ENCODE measurements at regions not wholly inside any gene's neighbourhood (a gene's known extent, or its start where the extent isn't known, plus 50 kb on each side); places are given as distances from the start of the nearest gene placed in this dataset.
"Not testable (repeated sequence)": the region's sequence is repeated elsewhere in the genome, so short reads cannot be mapped to it uniquely, and the experiment has no call there.

DNA sequence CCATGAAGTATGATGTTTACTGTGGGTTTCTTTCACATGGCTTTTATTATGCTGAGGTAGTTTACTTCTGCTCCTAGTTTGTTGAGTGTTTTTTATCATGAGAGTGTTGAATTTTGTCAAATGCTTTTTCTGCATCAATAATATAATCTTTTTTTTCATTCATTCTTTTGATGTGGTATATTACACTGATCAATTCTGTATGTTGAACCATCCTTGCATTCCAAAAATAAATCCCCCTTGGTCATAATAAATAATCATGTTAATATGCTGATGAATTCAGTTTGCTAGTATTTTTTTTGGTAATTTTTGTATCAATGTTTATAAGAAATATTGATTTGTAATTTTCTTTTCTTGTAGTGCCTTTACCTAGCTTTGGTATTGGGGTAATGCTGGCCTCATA, 97.9 kb upstream of the ZNF648 start:
- no peak for DNase-seq (ENCODE audit: low read depth)

DNA sequence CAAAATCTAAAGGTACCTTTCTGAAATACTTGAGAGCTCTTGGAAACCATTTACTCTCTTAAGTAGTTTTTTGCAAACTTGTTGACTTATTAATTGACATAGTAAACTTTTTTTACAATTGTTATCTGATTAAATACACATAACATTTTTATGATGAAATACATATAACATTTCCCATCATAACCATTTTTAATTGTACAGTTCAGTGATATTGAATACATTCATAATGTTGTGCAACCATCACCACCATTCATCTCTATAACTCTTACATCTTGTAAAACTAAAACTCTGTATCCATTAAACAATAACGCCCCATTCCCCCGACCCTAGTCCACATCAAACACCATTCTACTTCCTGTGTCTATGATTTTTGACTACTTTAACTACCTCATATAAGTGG, 95.7 kb upstream of the ZNF648 start:
- DNase-seq (ENCODE audit: low read depth), result no peak

DNA sequence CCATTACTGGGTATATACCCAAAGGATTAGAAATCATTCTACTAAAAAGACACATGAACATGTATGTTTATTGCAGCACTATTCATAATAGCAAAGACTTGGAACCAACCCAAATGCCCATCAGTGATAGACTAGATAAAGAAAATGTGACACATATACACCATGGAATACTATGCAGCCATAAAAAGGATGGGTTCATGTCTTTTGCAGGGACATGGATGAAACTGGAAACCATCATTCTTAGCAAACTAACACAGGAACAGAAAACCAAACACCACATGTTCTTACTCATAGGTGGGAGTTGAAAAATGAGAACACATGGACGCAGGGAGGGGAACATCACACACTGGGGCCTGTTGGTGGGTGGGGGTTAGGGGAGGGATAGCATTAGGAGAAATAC, 92.9 kb upstream of the ZNF648 start:
- DNase-seq (ENCODE audit: low read depth), result not testable (repeated sequence)

DNA sequence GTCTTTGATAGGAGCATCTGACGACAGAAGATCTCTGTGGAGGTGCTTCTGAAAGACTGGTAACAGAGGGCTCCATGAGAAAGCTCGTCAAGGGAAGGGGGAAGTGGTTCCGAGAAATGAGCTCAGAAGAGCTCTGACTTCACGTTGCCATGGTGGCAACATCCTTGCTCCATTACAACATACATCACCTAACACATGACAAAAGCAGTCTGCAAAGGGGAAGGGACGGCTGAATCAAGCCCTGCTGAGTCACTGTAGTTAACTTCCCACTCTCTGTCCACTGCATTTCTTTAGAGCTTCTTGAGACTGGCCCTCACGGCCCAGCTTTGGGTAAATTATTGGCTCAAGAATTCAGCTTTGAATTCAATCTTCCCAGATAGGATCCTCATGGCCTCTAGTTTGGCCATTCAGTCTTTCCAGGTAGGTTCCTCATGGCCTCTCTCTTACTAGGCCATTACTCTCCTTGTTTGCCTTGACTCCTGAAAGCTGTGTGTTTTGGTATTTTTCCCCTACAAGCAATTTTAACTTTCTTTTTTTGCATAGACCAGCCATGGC, 88.0 kb upstream of the ZNF648 start:
- DNase-seq (ENCODE audit: low read depth), result no peak

DNA sequence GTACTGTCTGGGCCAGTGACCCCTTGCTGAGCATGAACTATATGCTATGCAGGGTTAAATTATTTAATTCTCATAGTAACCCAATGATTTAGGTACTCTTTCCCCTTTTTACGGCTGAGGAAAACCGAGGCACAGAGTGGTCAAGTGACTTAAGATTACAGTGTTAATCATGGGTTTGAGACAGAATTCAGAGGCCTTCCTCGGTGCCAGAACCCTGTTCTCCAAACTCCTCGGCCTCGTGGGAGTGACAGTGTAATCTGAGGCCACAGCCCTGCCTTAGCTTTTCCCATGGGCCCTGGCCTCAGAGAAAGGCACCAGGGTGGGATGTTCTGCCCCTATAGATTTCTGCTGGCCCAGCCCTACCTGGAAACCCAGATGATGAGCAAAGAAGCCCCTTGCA, 86.4 kb upstream of the ZNF648 start:
- DNase-seq (ENCODE audit: low read depth), result no peak

DNA sequence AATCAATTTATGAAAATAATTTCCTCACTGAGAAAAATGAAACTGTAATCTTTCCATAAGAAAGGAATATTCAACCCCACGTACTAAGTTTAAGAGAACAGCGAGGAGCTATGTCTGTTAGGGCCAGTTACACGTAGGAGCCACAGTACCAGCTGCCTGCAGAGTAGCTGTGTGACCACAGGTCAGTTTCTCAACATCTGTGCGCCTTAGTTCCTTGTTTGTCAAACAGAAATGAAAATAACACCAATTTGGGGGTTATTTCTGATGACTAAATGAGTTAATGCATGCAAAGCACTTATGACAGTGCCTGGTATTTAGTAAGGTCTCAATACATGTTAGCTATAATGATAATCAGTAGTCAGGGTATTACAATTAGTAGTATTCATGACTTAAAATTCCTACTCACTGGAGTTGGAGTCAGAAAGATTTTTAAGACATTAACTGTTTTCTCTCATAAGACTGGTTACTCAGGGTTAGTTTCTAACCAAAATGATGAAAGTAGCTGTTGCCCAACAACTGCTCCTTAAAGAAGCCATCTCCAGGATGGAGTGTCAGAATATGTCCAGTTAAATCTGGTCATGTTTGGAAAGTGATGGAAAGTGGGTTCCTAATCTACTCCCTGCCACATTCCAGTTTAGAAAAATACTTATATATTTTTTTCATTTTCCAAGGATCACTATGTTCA, 85.8 kb upstream of the ZNF648 start:
- no peak for DNase-seq (ENCODE audit: low read depth)

DNA sequence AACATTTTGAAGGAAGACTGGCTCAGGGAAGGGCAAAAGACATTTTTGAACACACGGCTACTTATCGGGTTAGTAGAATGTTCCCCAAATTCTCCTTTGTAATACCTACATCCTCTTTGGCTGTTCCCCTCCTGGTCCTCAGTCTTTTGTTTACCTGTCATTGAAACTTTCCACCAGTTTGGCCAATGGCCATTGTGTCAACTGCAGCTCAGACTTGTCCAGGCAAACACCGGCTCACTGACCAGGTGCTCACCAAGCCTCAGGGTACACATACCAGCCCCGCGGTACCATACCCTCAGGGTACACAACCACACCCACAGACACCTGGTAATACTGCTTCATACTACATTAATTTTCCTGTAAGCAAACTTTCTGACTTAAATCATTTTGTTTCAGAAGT, 84.8 kb upstream of the ZNF648 start:
- no peak for DNase-seq (ENCODE audit: low read depth)

DNA sequence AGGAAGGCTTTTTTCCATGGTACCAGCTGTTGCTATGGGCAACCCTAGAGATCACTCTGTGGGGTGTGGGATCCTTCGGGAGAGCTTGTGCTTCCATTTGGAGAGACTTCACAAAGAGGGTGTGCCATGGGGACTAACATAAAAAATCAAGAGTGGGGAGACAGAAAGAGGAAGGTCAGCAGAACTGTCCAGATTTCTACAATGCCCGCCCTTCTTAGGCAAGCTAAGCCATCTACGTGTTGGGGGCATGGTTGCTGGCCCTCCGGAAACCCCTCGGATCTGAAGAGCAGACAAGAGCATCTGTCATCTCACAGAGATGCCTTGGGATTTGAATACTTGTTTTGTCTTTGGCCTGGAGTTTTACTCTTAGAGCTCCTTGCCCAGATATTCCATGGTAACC, 83.9 kb upstream of the ZNF648 start:
- no peak for DNase-seq (ENCODE audit: low read depth)

DNA sequence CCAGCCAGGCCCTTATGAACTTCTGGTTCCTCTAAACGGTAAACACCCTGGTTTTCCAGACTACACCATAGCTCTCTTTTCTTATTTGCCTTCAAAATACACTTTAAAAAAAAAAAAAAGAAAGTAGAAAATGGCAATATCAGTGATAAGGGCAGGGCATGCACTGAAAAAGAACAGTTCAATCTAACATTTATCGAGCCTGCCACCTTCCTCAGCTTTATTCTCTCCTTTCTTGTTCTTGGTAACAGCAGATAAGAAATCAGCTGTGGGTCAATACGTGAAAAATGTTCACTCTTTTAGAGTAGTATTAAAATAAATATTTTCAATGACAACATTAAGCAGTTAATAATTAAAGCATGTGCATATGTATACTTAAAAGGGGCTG, 83.1 kb upstream of the ZNF648 start:
- no peak for DNase-seq (ENCODE audit: low read depth)

DNA sequence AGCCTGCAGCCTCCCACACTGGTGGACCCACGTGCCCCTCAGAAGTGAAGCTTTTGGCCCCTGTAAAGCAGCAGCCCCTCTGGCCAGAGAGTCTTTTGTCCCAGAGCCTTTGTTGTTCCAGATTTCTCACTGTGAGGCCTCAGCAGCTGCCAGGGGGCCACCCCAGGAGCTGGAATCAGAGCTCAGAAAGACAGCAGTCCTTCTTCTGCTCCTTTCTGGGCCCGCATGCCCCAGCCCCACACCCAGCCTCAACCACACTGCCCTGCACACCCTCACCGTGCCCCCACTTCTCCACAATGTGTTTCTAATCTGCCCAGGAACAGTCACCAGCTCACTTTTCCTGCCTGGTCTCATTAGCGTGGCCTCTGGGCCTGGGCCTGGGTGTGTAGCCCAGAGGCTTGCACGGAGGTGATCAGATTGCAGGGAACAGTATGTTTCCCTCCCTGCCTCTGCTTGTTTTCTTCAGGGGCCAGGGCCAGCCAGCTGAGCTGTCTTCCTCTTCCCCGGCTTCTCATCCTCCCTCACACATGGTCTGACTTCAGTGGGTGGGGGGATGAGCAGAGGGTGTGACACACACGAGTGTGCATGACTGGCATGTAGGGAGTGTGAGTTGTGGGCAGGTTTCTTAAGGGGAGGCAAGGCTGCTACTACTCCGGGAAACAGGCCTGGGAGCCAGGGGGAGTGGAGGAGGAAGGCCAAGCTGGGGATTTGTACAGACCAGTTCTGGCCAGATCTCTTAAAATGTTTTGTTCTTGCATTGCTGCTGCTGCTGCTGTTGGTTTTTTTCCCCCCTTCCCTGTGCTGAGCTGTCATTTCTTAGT, 82.5 kb upstream of the ZNF648 start:
- no peak for DNase-seq (ENCODE audit: low read depth)

DNA sequence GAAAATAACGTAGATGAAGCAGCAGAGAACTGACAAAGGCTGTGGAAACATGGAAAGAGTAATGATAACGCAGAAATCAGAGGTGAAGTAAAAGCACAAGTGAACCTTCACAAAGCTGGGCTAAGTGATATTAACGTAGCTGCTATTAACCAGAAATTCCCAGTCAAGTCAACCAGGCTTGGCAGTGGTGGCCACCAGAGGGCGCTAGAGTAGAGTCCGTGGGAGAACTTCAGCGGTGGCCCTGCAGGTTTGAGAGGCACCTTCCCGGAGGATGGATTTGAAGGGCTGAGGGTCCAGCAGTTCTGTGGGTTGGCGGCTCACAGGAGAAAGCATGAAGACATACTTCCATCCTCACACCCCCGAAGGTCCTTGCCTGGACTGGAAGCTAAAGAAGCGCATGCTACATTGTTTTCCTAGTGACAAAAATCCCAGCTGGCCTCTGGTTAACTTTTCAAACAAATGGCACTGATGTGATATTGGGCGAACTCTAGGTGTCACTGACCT, 81.7 kb upstream of the ZNF648 start:
- peak; percentile 80 for DNase-seq (ENCODE audit: low read depth)

DNA sequence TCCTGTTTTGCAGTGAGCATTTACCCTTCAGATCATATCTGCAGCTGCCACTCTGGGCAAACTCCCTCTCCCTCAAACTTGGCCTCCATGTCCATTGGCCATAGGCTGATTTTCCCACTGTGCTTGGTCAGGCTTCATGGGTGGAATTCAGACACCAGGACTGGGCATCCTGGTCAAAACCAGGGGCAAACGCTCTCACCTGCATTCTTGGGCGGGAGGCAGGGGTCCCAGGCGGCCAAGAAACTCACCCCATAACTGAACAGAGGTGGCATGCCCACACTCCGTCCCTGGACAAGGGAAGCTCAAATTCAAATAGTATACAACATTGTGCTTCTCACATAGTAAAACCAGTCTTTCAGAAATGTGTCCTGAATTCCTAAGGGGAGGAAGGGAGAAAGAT, 81.1 kb upstream of the ZNF648 start:
- no peak for DNase-seq (ENCODE audit: low read depth)

DNA sequence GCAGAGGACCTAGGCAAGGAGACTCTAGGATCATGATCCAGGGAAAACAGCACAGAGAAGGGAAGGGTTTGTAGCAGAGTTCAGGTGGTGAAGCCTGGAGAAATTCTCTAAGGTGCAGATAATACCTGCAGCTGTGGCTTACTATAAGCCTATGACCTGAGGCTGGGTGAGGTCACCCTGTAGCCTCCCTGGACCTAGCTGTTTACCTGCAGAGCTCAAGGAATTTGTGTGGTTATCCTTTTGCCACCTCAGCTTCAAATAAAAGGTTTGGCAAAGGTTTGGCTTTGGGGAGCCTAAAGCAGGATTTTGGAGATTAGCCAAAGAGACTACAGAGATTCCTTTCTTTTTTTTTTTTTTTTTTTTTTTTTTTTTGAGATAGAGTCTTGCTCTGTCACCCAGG, 79.5 kb upstream of the ZNF648 start:
- no peak for DNase-seq (ENCODE audit: low read depth)

DNA sequence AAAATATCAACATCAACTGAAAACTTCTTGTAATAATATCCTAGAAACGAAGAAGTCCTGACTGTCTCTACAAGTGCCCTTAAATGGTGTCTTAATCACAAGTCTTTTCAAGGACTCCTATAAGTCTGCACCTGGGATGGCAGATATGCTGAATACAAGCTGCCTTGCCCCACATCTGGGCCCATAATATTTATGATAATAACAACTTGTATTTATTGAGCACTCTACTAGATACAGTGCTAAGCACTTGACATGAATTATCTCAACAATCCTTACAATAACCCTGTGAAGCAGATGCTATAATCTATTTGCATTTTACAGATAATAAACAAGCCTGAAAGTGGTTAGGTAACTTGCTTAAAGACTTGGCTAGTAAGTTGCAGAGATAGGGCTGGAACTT, 78.0 kb upstream of the ZNF648 start:
- DNase-seq (ENCODE audit: low read depth), result no peak

DNA sequence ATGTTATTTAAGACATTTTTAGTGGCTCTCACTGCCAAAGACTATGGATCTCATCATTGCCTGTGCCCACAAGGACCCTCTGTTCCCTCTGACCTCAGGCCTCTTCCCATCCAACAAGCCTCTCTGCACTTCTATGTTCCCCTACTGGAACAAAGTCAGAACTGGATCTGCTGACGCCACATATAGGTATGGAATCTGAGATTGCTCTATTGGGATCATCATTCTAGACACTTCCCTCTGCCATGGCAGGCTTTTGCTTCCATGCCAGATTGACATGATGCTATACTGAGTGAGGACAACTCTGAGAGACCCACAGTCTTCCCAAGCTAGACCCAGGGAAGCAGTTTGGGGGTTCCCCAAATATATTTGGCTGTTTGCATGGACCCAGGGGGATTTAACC, 76.0 kb upstream of the ZNF648 start:
- DNase-seq (ENCODE audit: low read depth), result no peak

DNA sequence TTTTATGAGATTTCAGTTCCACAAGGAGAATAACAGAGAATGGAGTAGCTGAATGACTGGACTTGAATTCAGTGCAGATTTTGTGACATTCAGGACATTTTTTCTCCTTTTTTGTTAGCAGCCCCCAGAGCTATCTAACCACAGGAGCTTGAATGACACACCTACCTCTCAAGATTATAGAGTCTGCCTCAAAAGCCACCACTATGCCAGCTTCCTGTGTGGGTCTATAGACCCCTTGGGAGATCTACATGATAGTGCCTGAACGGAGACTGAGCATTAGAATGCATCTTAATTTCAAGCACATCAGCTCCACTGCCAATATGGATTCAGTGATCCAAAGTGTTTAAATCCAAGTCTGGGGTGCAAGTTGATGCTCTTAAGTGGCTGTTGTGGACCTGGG, 74.4 kb upstream of the ZNF648 start:
- no peak for DNase-seq (ENCODE audit: low read depth)

DNA sequence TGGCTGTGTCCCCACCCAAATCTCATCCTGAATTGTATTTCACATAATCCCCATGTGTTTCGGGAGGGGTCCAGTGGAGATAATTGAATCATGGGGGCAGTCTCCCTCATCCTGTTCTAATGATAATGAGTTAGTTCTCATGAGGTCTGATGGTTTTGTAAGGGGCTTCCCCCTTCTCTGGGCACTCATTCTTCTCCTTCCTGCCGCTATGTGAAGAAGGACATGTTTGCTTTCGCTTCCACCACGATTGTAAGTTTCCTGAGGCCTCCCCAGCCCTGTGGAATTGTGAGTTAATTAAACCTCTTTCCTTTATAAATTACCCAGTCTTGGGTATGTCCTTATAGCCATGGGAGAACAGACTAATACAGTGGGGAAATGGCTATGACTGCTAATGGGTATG, 72.7 kb upstream of the ZNF648 start:
- no peak for DNase-seq (ENCODE audit: low read depth)

DNA sequence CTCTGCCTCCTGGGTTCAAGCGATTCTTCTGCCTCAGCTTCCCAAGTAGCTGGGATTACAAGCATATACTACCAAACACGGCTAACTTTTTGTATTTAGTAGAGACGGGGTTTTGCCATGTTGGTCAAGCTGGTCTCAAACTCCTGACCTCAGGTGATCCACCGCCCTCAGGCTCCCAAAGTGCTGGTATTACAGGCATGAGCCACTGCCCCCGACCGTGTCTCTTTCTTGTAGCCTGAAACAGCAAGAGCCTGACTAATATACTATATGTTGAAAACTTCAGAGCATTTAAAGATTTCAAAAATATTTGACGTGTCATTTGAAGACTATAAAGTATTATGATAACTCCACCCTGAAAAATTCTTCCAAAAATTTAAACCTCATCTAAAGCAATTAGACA, 71.7 kb upstream of the ZNF648 start:
- DNase-seq (ENCODE audit: low read depth), result no peak

DNA sequence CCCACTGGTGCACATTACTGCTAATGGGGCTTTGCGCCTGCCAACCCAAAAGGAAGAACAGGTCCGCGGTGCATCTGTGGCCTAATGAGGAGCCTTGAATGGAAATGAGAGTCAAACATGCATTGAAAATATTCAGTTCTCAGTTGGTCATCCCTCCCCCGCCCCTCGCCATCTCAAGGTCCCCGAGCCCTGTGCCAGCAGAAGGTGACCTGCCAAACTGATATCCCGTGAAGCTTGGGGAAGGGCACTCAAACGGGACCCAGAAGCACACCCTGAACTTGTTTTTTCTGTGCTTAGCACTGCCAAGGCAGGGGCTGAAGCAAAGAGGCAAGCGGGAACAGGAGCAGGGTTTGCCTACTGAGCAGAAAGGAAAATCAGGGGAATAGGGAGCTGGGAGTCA, 67.9 kb upstream of the ZNF648 start:
- DNase-seq (ENCODE audit: low read depth), result no peak

DNA sequence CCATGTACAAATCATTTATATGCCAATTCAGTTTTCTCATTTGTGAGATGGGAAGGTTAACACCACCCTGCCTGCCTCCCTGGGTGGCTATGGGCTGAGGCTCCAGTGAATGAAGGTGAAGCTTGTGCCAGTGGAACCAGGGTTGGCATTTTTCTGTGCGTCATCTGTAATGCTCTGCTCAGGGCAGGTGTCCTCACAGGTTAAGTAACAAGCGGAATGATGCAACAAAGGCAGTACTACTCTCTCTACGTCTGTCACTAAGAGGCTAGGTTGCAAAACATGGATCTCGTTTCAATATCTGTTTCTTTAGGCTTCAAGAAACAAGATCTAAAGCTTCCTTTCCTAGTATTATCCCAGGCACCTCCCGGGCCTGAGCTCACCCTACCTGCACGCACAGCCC, 67.0 kb upstream of the ZNF648 start:
- DNase-seq (ENCODE audit: low read depth), result no peak

DNA sequence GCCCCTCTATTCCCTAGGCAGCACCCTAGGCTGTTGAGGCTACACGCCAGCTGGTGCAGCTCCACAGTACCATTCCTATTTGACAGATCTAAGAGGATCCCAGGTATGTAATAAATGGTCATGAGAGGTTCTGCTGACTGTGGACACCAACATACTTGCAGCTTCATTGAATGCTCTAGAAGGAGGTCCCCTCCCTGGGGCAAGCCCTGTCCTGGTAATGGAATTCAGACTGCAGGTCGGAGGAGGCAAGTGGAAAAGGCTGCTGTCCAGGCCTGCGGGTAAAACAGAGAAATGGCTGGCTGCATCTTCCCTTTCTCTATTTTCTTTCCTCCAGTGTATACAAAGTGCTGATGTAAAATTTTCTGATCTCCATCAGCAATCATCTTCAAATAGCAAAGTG, 66.1 kb upstream of the ZNF648 start:
- DNase-seq (ENCODE audit: low read depth), result no peak

DNA sequence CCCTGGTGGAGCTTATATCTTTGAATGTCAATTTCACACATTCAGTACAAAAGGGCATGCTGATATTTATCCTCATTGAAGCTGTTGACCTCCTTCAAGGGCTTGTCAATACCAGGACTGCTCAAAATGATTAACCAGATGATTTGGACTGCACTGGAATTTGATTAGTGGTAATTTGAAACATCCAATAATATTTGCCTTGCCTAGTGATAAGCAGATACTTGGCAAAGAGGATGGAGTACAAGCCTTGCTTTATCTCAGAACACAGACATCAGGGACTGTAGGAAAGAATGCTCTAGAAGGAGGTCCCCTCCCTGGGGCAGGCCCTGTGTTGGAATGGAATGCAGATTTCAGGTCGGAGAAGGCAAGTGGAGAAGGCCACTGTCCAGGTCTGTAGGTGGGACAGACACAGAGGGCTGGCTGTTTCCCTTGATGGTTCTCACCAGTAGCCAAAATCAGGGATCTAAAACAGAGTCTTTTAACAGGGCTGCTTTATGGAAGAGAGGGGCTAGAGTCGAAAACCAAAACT, 64.8 kb upstream of the ZNF648 start:
- DNase-seq (ENCODE audit: low read depth), result no peak

DNA sequence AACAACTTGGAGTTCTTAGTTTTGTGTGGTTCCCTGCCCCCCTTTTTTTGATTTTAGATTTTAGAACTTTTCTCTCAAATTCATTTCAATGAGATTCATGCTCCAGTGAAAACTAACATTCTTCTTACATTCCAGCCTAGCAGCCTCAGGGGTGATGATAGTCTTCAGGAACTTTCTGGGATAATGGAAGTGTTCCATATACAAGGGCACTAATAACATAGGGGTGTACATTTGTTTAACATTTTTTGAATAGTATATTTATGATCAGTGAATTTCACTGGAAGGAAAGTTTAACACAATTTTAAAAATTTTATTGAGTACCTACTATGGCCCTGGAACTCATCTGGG, 61.4 kb upstream of the ZNF648 start:
- no peak for DNase-seq (ENCODE audit: low read depth)

Measured in activated T-cell treated with anti-CD3 and anti-CD28 coated beads for 48 hours (primary cell).